Endothelial cell of umbilical vein (primary cell): ENCODE measurements at regions not wholly inside any gene's neighbourhood (a gene's known extent, or its start where the extent isn't known, plus 50 kb on each side); places are given as distances from the start of the nearest gene placed in this dataset.

Experiments
- BruUV-seq: library from RNA; stranded (reverse); fragments of 400-500 nt; replicated peaks from 2 replicates; lab custom pipeline; 2021; lab: Mats Ljungman, UMichigan
- CTCF ChIA-PET: fragments of 300-600, 350-600 bp; sonication (Branson Sonifier 250); formaldehyde crosslinking; loops from one replicate; lab custom pipeline; 2021; ENCODE audit warnings: antibody characterized with exemption, inconsistent platforms; lab: Charles Lee
- POLR2A ChIA-PET: fragments of 300-600, 350-600 bp; sonication (Branson Sonifier 250); formaldehyde crosslinking; loops from one replicate; lab custom pipeline; 2021; ENCODE audit warnings: antibody characterized with exemption, inconsistent platforms; lab: Charles Lee
- DNase-seq: peaks from one replicate; pipeline ENCODE4 v3.0.0-alpha.2; 2011; ENCODE audit warnings: low read depth, low spot score
- FAIRE-seq: peaks from 2 replicates; lab custom pipeline; 2011; peaks lifted over from hg19 to GRCh38; lab: Jason Lieb, UNC
- H2AFZ ChIP-seq: 2 replicates; pipeline ENCODE4 v1.6.0; 2012; ENCODE audit warnings: low read depth, low read length, control low read depth, inconsistent platforms
- H3K27ac ChIP-seq: 2 replicates; pipeline ENCODE4 v1.5.1; 2011; ENCODE audit warnings: low read depth, mild to moderate bottlenecking, control low read depth, low read length, moderate library complexity; ENCODE audit not compliant: insufficient read depth
- H3K27me3 ChIP-seq, 2 experiments: 2 replicates each; pipeline versions ENCODE4 v1.6.0 to v1.6.1; 2011; ENCODE audit warnings: low read length in 2 of 2, mixed read lengths in 1 of 2; ENCODE audit not compliant: control insufficient read depth in 2 of 2, insufficient read depth in 2 of 2
- H3K36me3 ChIP-seq, 2 experiments: 2 replicates in 1 of 2; 3 replicates in 1 of 2; pipeline ENCODE4 v1.5.1; 2011; ENCODE audit warnings: low read length in 2 of 2, mild to moderate bottlenecking in 1 of 2, moderate library complexity in 1 of 2; ENCODE audit not compliant: control insufficient read depth in 2 of 2, insufficient read depth in 2 of 2; ENCODE audit errors: extremely low read depth in 1 of 2
- H3K4me1 ChIP-seq: 3 replicates; pipeline ENCODE4 v1.5.1; 2011; ENCODE audit warnings: mild to moderate bottlenecking, low read length; ENCODE audit not compliant: control insufficient read depth, insufficient read depth; ENCODE audit errors: extremely low read depth
- H3K4me2 ChIP-seq: 2 replicates; pipeline ENCODE4 v1.6.1; 2011; ENCODE audit warnings: low read length, control low read depth, mixed read lengths; ENCODE audit not compliant: insufficient read depth
- H3K4me3 ChIP-seq, 3 experiments: fragments of 200-600 bp in 1 of 3; sonication (generic), shearing (Covaris generic) in 1 of 3; replicated peaks in 1 of 3; 2 replicates each; pipeline ENCODE4 v1.5.1; 2011 to 2016; ENCODE audit warnings: control low read depth in 3 of 3, low read length in 3 of 3, mild to moderate bottlenecking in 2 of 3, inconsistent platforms in 1 of 3, low read depth in 1 of 3, moderate library complexity in 1 of 3; ENCODE audit not compliant: insufficient read depth in 1 of 3
- H3K79me2 ChIP-seq: 2 replicates; pipeline ENCODE4 v1.6.0; 2012; ENCODE audit warnings: low read length, inconsistent platforms; ENCODE audit not compliant: control insufficient read depth, insufficient read depth
- H3K9ac ChIP-seq: replicated peaks from 2 replicates; pipeline ENCODE3; 2011; ENCODE audit warnings: low read length, control low read depth; ENCODE audit not compliant: insufficient read depth; ENCODE audit errors: extremely low read depth
- H3K9me1 ChIP-seq: replicated peaks from 3 replicates; pipeline ENCODE4 v1.6.0; 2011; ENCODE audit warnings: mild to moderate bottlenecking, low read length; ENCODE audit not compliant: control insufficient read depth, insufficient read depth; ENCODE audit errors: extremely low read depth
- H3K9me3 ChIP-seq: replicated peaks from 2 replicates; pipeline ENCODE4 v1.5.1; 2012; ENCODE audit warnings: low read length, inconsistent platforms; ENCODE audit not compliant: control insufficient read depth, insufficient read depth
- H4K20me1 ChIP-seq: replicated peaks from 2 replicates; pipeline ENCODE3; 2011; ENCODE audit warnings: mild to moderate bottlenecking, low read length; ENCODE audit not compliant: control insufficient read depth, insufficient read depth; ENCODE audit errors: extremely low read depth
- EZH2 ChIP-seq: IDR thresholded peaks from 2 replicates; pipeline ENCODE4 v1.6.1; 2012; ENCODE audit warnings: borderline replicate concordance, low read depth, mild to moderate bottlenecking, moderate library complexity, low read length, inconsistent platforms; ENCODE audit not compliant: severe bottlenecking
- FOS ChIP-seq: IDR thresholded peaks from 2 replicates; pipeline ENCODE4 v1.6.1; 2011; ENCODE audit warnings: mild to moderate bottlenecking, low read length, moderate library complexity, borderline replicate concordance; ENCODE audit not compliant: insufficient read depth
- GATA2 ChIP-seq: IDR thresholded peaks from 2 replicates; pipeline ENCODE4 v1.7.0; 2011; ENCODE audit warnings: low read depth, mild to moderate bottlenecking, moderate library complexity, mixed read lengths, low read length; ENCODE audit not compliant: insufficient read length, insufficient read depth
- JUN ChIP-seq: IDR thresholded peaks from 2 replicates; pipeline ENCODE4 v1.6.1; 2011; ENCODE audit warnings: borderline replicate concordance, low read depth; ENCODE audit not compliant: insufficient read length, insufficient read depth
- MAX ChIP-seq: IDR thresholded peaks from 2 replicates; pipeline ENCODE4 v1.6.1; 2011; ENCODE audit not compliant: insufficient read depth, insufficient read length
- MYC ChIP-seq: IDR thresholded peaks from one replicate; pipeline ENCODE4 v1.6.1; 2011; ENCODE audit warnings: mild to moderate bottlenecking, low read depth, low read length
- POLR2A ChIP-seq: IDR thresholded peaks from 2 replicates; pipeline ENCODE4 v1.6.1; 2012; ENCODE audit warnings: low read depth, mild to moderate bottlenecking, control low read depth, low read length
- POLR2AphosphoS5 ChIP-seq: IDR thresholded peaks from 2 replicates; pipeline ENCODE4 v1.6.1; 2012; ENCODE audit warnings: low read depth, mild to moderate bottlenecking, control low read depth, low read length, moderate library complexity; ENCODE audit not compliant: insufficient read depth
- dilution Hi-C: fragments of 300-500 bp; cut with MboI; formaldehyde crosslinking; loops from one replicate; pipeline ENCODE4 v1.15.0; 2019; ENCODE audit warnings: low sequenced_read_pairs; ENCODE audit not compliant: extremely low pct_ligation_motif_present
- intact Hi-C: fragments of 100-400 bp; cut with micrococcal nuclease; formaldehyde crosslinking; loops from one replicate; pipeline ENCODE4 v1.10.0; 2022
- TF ChIP-seq, protein P1 (sequence below), 2 donors: IDR thresholded peaks; 1 replicate in 1 of 2; 2 replicates in 1 of 2; pipeline ENCODE4 v1.5.1; 2011; ENCODE audit warnings: low read length in 2 of 2, mild to moderate bottlenecking in 2 of 2, moderate library complexity in 2 of 2, control low read depth in 1 of 2, inconsistent platforms in 1 of 2, low read depth in 1 of 2; ENCODE audit not compliant: insufficient read depth in 1 of 2; ENCODE audit errors: extremely low read depth in 1 of 2

GRCh38 chr7:153185936-153186335 lies 426.4 kb downstream of the ACTR3B start:
- POLR2A ChIA-PET = no interaction called here

More at GRCh38 chr7:153185936-153186335, 426.4 kb downstream of the ACTR3B start:
- DNase-seq (no peak), FAIRE-seq (no peak)
- no peak overlapping the region for H3K4me2 ChIP-seq
- dilution Hi-C loops (no loop called here), intact Hi-C loops (no loop called here)
- no peak overlapping the region for H3K4me3 ChIP-seq
- no peak overlapping the region for H3K27ac ChIP-seq
- H3K9ac ChIP-seq = no peak overlapping the region
- H3K9me1 ChIP-seq = no peaks in the 10 kb centered on the region
- no TSS peak for BruUV-seq
- peaks cover 4% of the 10 kb centered on the region for H3K9me3 ChIP-seq
- TF ChIP-seq EZH2 (no peak), POLR2AphosphoS5 (no peak), MAX (no peak), FOS (no peak), JUN (no peak), MYC (no peak), GATA2 (no peak), POLR2A (no peak)
- TF ChIP-seq, protein P1, sequence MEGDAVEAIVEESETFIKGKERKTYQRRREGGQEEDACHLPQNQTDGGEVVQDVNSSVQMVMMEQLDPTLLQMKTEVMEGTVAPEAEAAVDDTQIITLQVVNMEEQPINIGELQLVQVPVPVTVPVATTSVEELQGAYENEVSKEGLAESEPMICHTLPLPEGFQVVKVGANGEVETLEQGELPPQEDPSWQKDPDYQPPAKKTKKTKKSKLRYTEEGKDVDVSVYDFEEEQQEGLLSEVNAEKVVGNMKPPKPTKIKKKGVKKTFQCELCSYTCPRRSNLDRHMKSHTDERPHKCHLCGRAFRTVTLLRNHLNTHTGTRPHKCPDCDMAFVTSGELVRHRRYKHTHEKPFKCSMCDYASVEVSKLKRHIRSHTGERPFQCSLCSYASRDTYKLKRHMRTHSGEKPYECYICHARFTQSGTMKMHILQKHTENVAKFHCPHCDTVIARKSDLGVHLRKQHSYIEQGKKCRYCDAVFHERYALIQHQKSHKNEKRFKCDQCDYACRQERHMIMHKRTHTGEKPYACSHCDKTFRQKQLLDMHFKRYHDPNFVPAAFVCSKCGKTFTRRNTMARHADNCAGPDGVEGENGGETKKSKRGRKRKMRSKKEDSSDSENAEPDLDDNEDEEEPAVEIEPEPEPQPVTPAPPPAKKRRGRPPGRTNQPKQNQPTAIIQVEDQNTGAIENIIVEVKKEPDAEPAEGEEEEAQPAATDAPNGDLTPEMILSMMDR (IDR thresholded peaks at IDR 0.05; ENCODE audit: extremely low read depth in 1 of 2, insufficient read depth in 1 of 2, low read depth in 1 of 2, low read length in 2 of 2) = no peak
- no peaks in the 10 kb centered on the region for H3K27me3 ChIP-seq
- CTCF ChIA-PET = no interaction called here
- no peak overlapping the region for H2AFZ ChIP-seq
- H3K4me1 ChIP-seq = no peaks in the 10 kb centered on the region
- no peaks in the 10 kb centered on the region for H4K20me1 ChIP-seq
- no peaks in the 10 kb centered on the region for H3K36me3 ChIP-seq
- no peaks in the 10 kb centered on the region for H3K79me2 ChIP-seq
